GM12878 (cell line): ENCODE measurements at regions not wholly inside any gene's neighbourhood (a gene's known extent, or its start where the extent isn't known, plus 50 kb on each side); places are given as distances from the start of the nearest gene placed in this dataset.

Experiments
- ATAC-seq: fragments of 200-7000 bp; cut with Tn5 transposase; 3 replicates; pipeline ENCODE4 v1.9.1; 2020; ENCODE audit warnings: mild to moderate bottlenecking, moderate library complexity
- BruUV-seq: library from RNA; stranded (reverse); fragments of 400-500 nt; replicated peaks from 2 replicates; lab custom pipeline; 2021; lab: Mats Ljungman, UMichigan
- CTCF ChIA-PET: fragments of 300-600 bp; sonication (Branson Sonifier 250); formaldehyde crosslinking; extraction: SDS; loops from one replicate; lab custom pipeline; 2021; ENCODE audit warnings: inconsistent platforms; lab: Yijun Ruan, JAX
- POLR2A ChIA-PET: fragments of 350-600 bp; formaldehyde crosslinking; extraction: SDS; loops from one replicate; lab custom pipeline; 2021; ENCODE audit warnings: inconsistent platforms; lab: Charles Lee
- RAD21 ChIA-PET: fragments of 300-600 bp; sonication (Branson Sonifier 250); formaldehyde crosslinking; loops from one replicate; lab custom pipeline; 2023; ENCODE audit warnings: antibody characterized with exemption; ENCODE audit not compliant: unreplicated experiment; lab: Charles Lee
- SMC1A ChIA-PET: fragments of 300-600 bp; sonication (Branson Sonifier 250); formaldehyde crosslinking; loops from one replicate; lab custom pipeline; 2023; ENCODE audit not compliant: unreplicated experiment, uncharacterized antibody; lab: Charles Lee
- DNase-seq: peaks from one replicate; pipeline ENCODE4 v3.0.0-alpha.2; 2011; ENCODE audit warnings: low read depth, low spot score
- FAIRE-seq: peaks from 3 replicates; lab custom pipeline; 2011; peaks lifted over from hg19 to GRCh38; lab: Jason Lieb, UNC
- H2AFZ ChIP-seq: 2 replicates; pipeline ENCODE4 v1.6.0; 2011; ENCODE audit warnings: low read depth, low read length, control low read depth; ENCODE audit not compliant: control insufficient read depth
- H3K27ac ChIP-seq: 2 replicates; pipeline ENCODE4 v1.5.1; 2011; ENCODE audit warnings: control low read depth; ENCODE audit not compliant: control insufficient read depth, insufficient read depth
- H3K27me3 ChIP-seq, 2 experiments: replicated peaks in 1 of 2; 2 replicates each; pipeline versions ENCODE4 v1.6.0 to v1.6.1; 2011; ENCODE audit warnings: low read length in 1 of 2; ENCODE audit not compliant: control insufficient read depth in 2 of 2, insufficient read depth in 2 of 2
- H3K36me3 ChIP-seq, 2 experiments: 2 replicates each; pipeline ENCODE4 v1.5.1; 2011; ENCODE audit warnings: low read length in 1 of 2; ENCODE audit not compliant: control insufficient read depth in 2 of 2, insufficient read depth in 2 of 2
- H3K4me1 ChIP-seq: 2 replicates; pipeline ENCODE4 v1.6.1; 2011; ENCODE audit warnings: mild to moderate bottlenecking, low read length, moderate library complexity, mixed read lengths; ENCODE audit not compliant: control insufficient read depth, insufficient read depth
- H3K4me2 ChIP-seq: 2 replicates; pipeline ENCODE4 v1.6.0; 2011; ENCODE audit warnings: control low read depth; ENCODE audit not compliant: control insufficient read depth, insufficient read depth
- H3K4me3 ChIP-seq: fragments of 200-600 bp; sonication (generic); 2 replicates; pipeline ENCODE4 v1.5.1; 2016
- H3K79me2 ChIP-seq: 2 replicates; pipeline ENCODE4 v1.6.0; 2011; ENCODE audit warnings: low read length; ENCODE audit not compliant: control insufficient read depth, insufficient read depth
- H3K9ac ChIP-seq: 2 replicates; pipeline ENCODE4 v1.8.0; 2011; ENCODE audit warnings: low read length, control low read depth, mixed read lengths; ENCODE audit not compliant: control insufficient read depth, insufficient read depth
- H3K9me3 ChIP-seq: replicated peaks from 3 replicates; pipeline ENCODE4 v1.5.1; 2011; ENCODE audit warnings: mild to moderate bottlenecking, low read length; ENCODE audit not compliant: control insufficient read depth, insufficient read depth
- H4K20me1 ChIP-seq: 2 replicates; pipeline ENCODE4 v1.6.0; 2011; ENCODE audit not compliant: control insufficient read depth, insufficient read depth
- CHD4 ChIP-seq: fragments of 200-600 bp; sonication (generic); IDR thresholded peaks from 2 replicates; pipeline ENCODE4 v1.6.1; 2016; ENCODE audit warnings: mild to moderate bottlenecking
- EED ChIP-seq: sonication (generic); IDR thresholded peaks from 2 replicates; pipeline ENCODE4 v1.6.1; 2016; ENCODE audit warnings: antibody characterized with exemption, low read depth
- EZH2 ChIP-seq: IDR thresholded peaks from 2 replicates; pipeline ENCODE4 v1.6.1; 2012; ENCODE audit warnings: low read depth, mild to moderate bottlenecking, control low read depth, inconsistent platforms, low read length, borderline replicate concordance; ENCODE audit not compliant: control insufficient read depth
- IRF4 ChIP-seq: IDR thresholded peaks from 2 replicates; pipeline ENCODE4 v1.6.1; 2011; ENCODE audit warnings: low read depth, low read length
- KDM1A ChIP-seq: fragments of 200-600 bp; sonication (generic); IDR thresholded peaks from 2 replicates; pipeline ENCODE4 v1.6.1; 2016; ENCODE audit warnings: borderline replicate concordance
- NFXL1 ChIP-seq: fragments of 450-650 bp; IDR thresholded peaks from 2 replicates; pipeline ENCODE4 v1.6.1; 2017; ENCODE audit warnings: antibody characterized with exemption, mild to moderate bottlenecking, borderline replicate concordance
- RAD21 ChIP-seq: IDR thresholded peaks from 2 replicates; pipeline ENCODE4 v1.6.1; 2011; ENCODE audit warnings: mild to moderate bottlenecking, low read depth, low read length, moderate library complexity; ENCODE audit not compliant: insufficient read depth
- SIN3A ChIP-seq: IDR thresholded peaks from 2 replicates; pipeline ENCODE4 v1.6.1; 2012; ENCODE audit warnings: low read depth, low read length, improper control_type of control experiment
- WGBS: methylation state at CpG from one replicate; pipeline ENCODE4 v1.1.6; 2016; ENCODE audit warnings: low lambda C conversion rate; ENCODE audit not compliant: insufficient replicate concordance, insufficient coverage; ENCODE audit errors: missing lambda C conversion rate; 5-methylcytosine and 5-hydroxymethylcytosine counted together
- in situ Hi-C: fragments of 300-500 bp; cut with MboI; formaldehyde crosslinking; loops from 9 replicates; pipeline ENCODE4 v1.14.3; 2018; ENCODE audit warnings: mixed read lengths
- intact Hi-C: fragments of 100-400 bp; cut with micrococcal nuclease; formaldehyde crosslinking; loops from one replicate; pipeline ENCODE4 v1.14.2; 2022; ENCODE audit not compliant: unreplicated experiment
- TF ChIP-seq, protein P1 (sequence below), 3 experiments: IDR thresholded peaks in 2 of 3; conservative IDR thresholded peaks in 1 of 3; 2 replicates each; pipeline ENCODE4 v1.5.1; 2011; ENCODE audit warnings: low read depth in 3 of 3, low read length in 3 of 3, mild to moderate bottlenecking in 3 of 3, control low read depth in 2 of 3, moderate library complexity in 2 of 3, inconsistent platforms in 1 of 3, mixed read lengths in 1 of 3; ENCODE audit not compliant: control insufficient read depth in 2 of 3, insufficient read depth in 1 of 3; ENCODE audit errors: extremely low read depth in 1 of 3

- TF ChIP-seq, protein P1, sequence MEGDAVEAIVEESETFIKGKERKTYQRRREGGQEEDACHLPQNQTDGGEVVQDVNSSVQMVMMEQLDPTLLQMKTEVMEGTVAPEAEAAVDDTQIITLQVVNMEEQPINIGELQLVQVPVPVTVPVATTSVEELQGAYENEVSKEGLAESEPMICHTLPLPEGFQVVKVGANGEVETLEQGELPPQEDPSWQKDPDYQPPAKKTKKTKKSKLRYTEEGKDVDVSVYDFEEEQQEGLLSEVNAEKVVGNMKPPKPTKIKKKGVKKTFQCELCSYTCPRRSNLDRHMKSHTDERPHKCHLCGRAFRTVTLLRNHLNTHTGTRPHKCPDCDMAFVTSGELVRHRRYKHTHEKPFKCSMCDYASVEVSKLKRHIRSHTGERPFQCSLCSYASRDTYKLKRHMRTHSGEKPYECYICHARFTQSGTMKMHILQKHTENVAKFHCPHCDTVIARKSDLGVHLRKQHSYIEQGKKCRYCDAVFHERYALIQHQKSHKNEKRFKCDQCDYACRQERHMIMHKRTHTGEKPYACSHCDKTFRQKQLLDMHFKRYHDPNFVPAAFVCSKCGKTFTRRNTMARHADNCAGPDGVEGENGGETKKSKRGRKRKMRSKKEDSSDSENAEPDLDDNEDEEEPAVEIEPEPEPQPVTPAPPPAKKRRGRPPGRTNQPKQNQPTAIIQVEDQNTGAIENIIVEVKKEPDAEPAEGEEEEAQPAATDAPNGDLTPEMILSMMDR (IDR thresholded peaks at IDR 0.05 in 2 of 3, conservative IDR thresholded peaks at IDR 0.05 in 1 of 3; ENCODE audit: control insufficient read depth in 2 of 3, extremely low read depth in 1 of 3, insufficient read depth in 1 of 3, low read depth in 3 of 3, low read length in 3 of 3): no peak
Observed at GRCh38 chrX:77264490-77264889, 182.7 kb upstream of the FGF16 start (continued).

DNA sequence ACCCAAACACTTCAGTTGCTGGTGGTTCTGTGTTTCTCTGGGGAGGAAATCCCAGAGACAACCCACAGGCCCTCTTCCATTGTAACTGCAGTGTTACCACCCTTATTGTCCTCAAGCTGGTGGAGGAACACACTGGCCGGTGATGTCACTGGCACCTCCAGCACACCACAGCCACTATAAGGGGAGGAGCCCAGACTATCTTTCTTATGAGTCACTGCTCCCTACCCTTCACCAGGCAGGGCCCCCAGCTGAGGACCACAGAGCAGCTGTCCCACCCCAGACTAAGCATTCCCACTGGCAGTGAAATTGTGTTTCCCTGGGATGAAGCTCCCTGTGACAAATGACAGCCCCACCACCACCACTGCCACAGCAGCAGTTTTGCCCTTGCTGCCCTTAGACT lies 171.8 kb upstream of the FGF16 start:
- no TSS peak for BruUV-seq
- CTCF ChIA-PET: no interaction called here
- no peaks in the 10 kb centered on the region for H3K79me2 ChIP-seq
- H2AFZ ChIP-seq: no peak overlapping the region
- TF ChIP-seq CHD4 (no peak), SIN3A (no peak), IRF4 (no peak), KDM1A (no peak)
- POLR2A ChIA-PET: no interaction called here
- no peaks in the 10 kb centered on the region for H4K20me1 ChIP-seq
- no peak for ATAC-seq
- DNase-seq: no peak
- H3K4me1 ChIP-seq: no peaks in the 10 kb centered on the region
- no peaks in the 10 kb centered on the region for H3K9me3 ChIP-seq
- H3K4me2 ChIP-seq: no peak overlapping the region
- no peak overlapping the region for H3K9ac ChIP-seq
- no peaks in the 10 kb centered on the region for H3K27me3 ChIP-seq
- H3K27ac ChIP-seq: no peak overlapping the region
- intact Hi-C loops: no loop called here
- no peaks in the 10 kb centered on the region for H3K36me3 ChIP-seq
- in situ Hi-C loops: no loop called here
- SMC1A ChIA-PET: no interaction called here
- no peak for FAIRE-seq
- RAD21 ChIA-PET: no interaction called here
- no peak overlapping the region for H3K4me3 ChIP-seq
- 77% methylated on average over 1 of the region's 1 CpG for WGBS

DNA sequence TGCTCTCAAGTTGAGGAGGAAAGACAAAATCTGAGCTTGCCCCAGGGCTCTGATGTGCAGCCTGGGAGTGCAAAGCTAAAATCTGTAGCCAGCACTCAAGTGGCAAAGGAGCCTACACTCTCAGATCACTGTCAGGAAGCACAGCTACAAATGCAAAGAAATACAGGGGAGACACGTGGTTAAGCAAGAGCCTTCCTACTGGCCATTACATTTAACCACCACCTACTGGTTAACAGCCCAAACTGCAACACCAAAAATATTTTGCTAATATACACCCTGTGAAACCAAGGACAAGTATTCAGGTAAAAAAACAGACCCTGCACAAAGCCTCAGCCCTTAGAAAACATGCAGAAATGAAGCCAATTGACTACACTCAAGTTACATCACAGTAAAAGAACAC lies 170.4 kb upstream of the FGF16 start:
- no TSS peak for BruUV-seq
- in situ Hi-C loops: no loop called here
- ATAC-seq: no peak

More for the DNA sequence above, 170.4 kb upstream of the FGF16 start:
- H3K9ac ChIP-seq: no peak overlapping the region
- H3K4me3 ChIP-seq: no peak overlapping the region
- H3K79me2 ChIP-seq: no peaks in the 10 kb centered on the region
- H3K36me3 ChIP-seq: no peaks in the 10 kb centered on the region
- H4K20me1 ChIP-seq: no peaks in the 10 kb centered on the region
- RAD21 ChIA-PET: no interaction called here
- H3K27ac ChIP-seq: no peak overlapping the region
- no peak for DNase-seq
- SMC1A ChIA-PET: no interaction called here
- H3K27me3 ChIP-seq: no peaks in the 10 kb centered on the region
- intact Hi-C loops: no loop called here
- POLR2A ChIA-PET: no interaction called here
- FAIRE-seq: no peak
- WGBS: 0% methylated on average over 1 of the region's 1 CpG
- no peaks in the 10 kb centered on the region for H3K9me3 ChIP-seq
- no peak overlapping the region for H2AFZ ChIP-seq
- no peak overlapping the region for H3K4me2 ChIP-seq
- CTCF ChIA-PET: no interaction called here
- TF ChIP-seq EZH2 (no peak), NFXL1 (no peak), EED (no peak), RAD21 (0 out of 2 replicates have a peak, but pooled peaks have one; percentile 3)
- no peaks in the 10 kb centered on the region for H3K4me1 ChIP-seq
